ENCODE measurements at regions not wholly inside any gene's neighbourhood (a gene's known extent, or its start where the extent isn't known, plus 50 kb on each side); places are given as distances from the start of the nearest gene placed in this dataset.
A peak's percentile ranks its signal among the peaks of the same experiment; 100 is the strongest.

- no peak overlapping the region for H3K4me3 ChIP-seq (ENCODE audit: low read length, poor library complexity, severe bottlenecking)
- H3K79me2 ChIP-seq (ENCODE audit: insufficient read depth, low read length): no peaks in the 10 kb centered on the region
- H3K4me2 ChIP-seq (ENCODE audit: low read depth, low read length, poor library complexity, severe bottlenecking): no peak overlapping the region
- no peaks in the 10 kb centered on the region for H4K20me1 ChIP-seq (ENCODE audit: insufficient read depth, low read length, poor library complexity, severe bottlenecking)
- H3K27me3 ChIP-seq (ENCODE audit: insufficient read depth, low read length, poor library complexity, severe bottlenecking): no peaks in the 10 kb centered on the region
- no peaks in the 10 kb centered on the region for H3K9me2 ChIP-seq (replicated peaks; ENCODE audit: low read depth, low read length)
- peaks cover 18% of the 10 kb centered on the region; the same call in 1 of the 2 replicates for H3K36me3 ChIP-seq (ENCODE audit: insufficient read depth, low read length)
- no peak overlapping the region for H3K9ac ChIP-seq (ENCODE audit: low read depth, low read length, poor library complexity, severe bottlenecking)
- H3K9me3 ChIP-seq (ENCODE audit: insufficient read depth, low read depth, low read length): no peaks in the 10 kb centered on the region
- H3K4me1 ChIP-seq (ENCODE audit: insufficient read depth, low read length, poor library complexity, severe bottlenecking): peaks cover 36% of the 10 kb centered on the region
- no peaks in the 10 kb centered on the region; the same call in 1 of the 2 replicates for H3F3A ChIP-seq (ENCODE audit: low read depth)
- H2AFZ ChIP-seq (ENCODE audit: low read length): no peak overlapping the region
- TF ChIP-seq EZH2phosphoT487 (IDR thresholded peaks at IDR 0.05; ENCODE audit: borderline replicate concordance) (no peak), CTCF (conservative IDR thresholded peaks at IDR 0.05; ENCODE audit: low read length) (no peak)
Observed at GRCh38 chr14:71694591-71695530, 237.4 kb upstream of the RGS6 start.

GRCh38 chr14:71695611-71696350 is 236.4 kb upstream of the RGS6 start:
- H3K4me2 ChIP-seq (ENCODE audit: low read depth, low read length, poor library complexity, severe bottlenecking): no peak overlapping the region

GRCh38 chr14:71698027-71698426 is 234.2 kb upstream of the RGS6 start:
- Histone ChIP-seq H3K9ac (ENCODE audit: low read depth, low read length, poor library complexity, severe bottlenecking) (peak overlapping the region; percentile 7), H3K79me2 (ENCODE audit: insufficient read depth, low read length) (no peaks in the 10 kb centered on the region), H3K27me3 (ENCODE audit: insufficient read depth, low read length, poor library complexity, severe bottlenecking) (no peaks in the 10 kb centered on the region), H3K36me3 (ENCODE audit: insufficient read depth, low read length) (peaks cover 24% of the 10 kb centered on the region; the same call in 1 of the 2 replicates), H3K4me3 (ENCODE audit: low read length, poor library complexity, severe bottlenecking) (no peak overlapping the region), H3K9me2 (replicated peaks; ENCODE audit: low read depth, low read length) (no peaks in the 10 kb centered on the region), H3F3A (ENCODE audit: low read depth) (no peaks in the 10 kb centered on the region; the same call in 1 of the 2 replicates), H2AFZ (ENCODE audit: low read length) (no peak overlapping the region), H3K9me3 (ENCODE audit: insufficient read depth, low read depth, low read length) (no peaks in the 10 kb centered on the region), H3K4me1 (ENCODE audit: insufficient read depth, low read length, poor library complexity, severe bottlenecking) (peaks cover 51% of the 10 kb centered on the region), H3K4me2 (ENCODE audit: low read depth, low read length, poor library complexity, severe bottlenecking) (peak overlapping the region; percentile 33), H4K20me1 (ENCODE audit: insufficient read depth, low read length, poor library complexity, severe bottlenecking) (no peaks in the 10 kb centered on the region)
- TF ChIP-seq EZH2phosphoT487 (IDR thresholded peaks at IDR 0.05; ENCODE audit: borderline replicate concordance) (no peak), CTCF (conservative IDR thresholded peaks at IDR 0.05; ENCODE audit: low read length) (no peak)

More at GRCh38 chr14:71695611-71696350, 236.4 kb upstream of the RGS6 start:
- Histone ChIP-seq H3K36me3 (ENCODE audit: insufficient read depth, low read length) (peaks cover 18% of the 10 kb centered on the region; the same call in 1 of the 2 replicates), H3K4me1 (ENCODE audit: insufficient read depth, low read length, poor library complexity, severe bottlenecking) (peaks cover 36% of the 10 kb centered on the region), H3K4me3 (ENCODE audit: low read length, poor library complexity, severe bottlenecking) (no peak overlapping the region), H3K79me2 (ENCODE audit: insufficient read depth, low read length) (no peaks in the 10 kb centered on the region), H2AFZ (ENCODE audit: low read length) (no peak overlapping the region), H3K27me3 (ENCODE audit: insufficient read depth, low read length, poor library complexity, severe bottlenecking) (no peaks in the 10 kb centered on the region), H3K9ac (ENCODE audit: low read depth, low read length, poor library complexity, severe bottlenecking) (no peak overlapping the region), H3K9me2 (replicated peaks; ENCODE audit: low read depth, low read length) (no peaks in the 10 kb centered on the region), H3K9me3 (ENCODE audit: insufficient read depth, low read depth, low read length) (no peaks in the 10 kb centered on the region), H3F3A (ENCODE audit: low read depth) (no peaks in the 10 kb centered on the region; the same call in 1 of the 2 replicates), H4K20me1 (ENCODE audit: insufficient read depth, low read length, poor library complexity, severe bottlenecking) (no peaks in the 10 kb centered on the region)
- no peak for TF ChIP-seq CTCF (conservative IDR thresholded peaks at IDR 0.05; ENCODE audit: low read length)

Data from Loucy (cell line).